Kidney glomerular epithelial cell (primary cell): ENCODE measurements at regions not wholly inside any gene's neighbourhood (a gene's known extent, or its start where the extent isn't known, plus 50 kb on each side); places are given as distances from the start of the nearest gene placed in this dataset.

Experiments used
- DNase-seq: peaks from one replicate; lab custom pipeline; 2025; lab: John Stamatoyannopoulos, UW

DNA sequence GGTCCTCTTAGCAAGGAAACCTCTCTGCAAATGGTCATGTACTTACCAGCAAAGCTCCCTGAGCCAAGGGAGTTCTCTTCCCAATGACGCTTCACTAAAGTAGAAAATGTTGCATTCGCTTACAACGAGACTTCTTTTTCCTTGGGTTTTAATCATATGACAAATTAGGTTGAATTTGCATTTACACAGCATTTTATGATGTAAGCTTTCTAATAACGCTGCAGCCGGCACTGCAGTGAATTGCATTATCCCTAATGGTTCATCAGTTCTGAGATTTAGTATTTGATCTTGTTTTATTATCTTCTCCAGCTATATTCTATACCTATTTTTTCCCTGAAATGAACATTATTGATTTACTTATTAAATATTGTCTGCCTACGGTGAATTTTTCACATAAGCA, 339.3 kb upstream of the PFKP start:
- no peak for DNase-seq

DNA sequence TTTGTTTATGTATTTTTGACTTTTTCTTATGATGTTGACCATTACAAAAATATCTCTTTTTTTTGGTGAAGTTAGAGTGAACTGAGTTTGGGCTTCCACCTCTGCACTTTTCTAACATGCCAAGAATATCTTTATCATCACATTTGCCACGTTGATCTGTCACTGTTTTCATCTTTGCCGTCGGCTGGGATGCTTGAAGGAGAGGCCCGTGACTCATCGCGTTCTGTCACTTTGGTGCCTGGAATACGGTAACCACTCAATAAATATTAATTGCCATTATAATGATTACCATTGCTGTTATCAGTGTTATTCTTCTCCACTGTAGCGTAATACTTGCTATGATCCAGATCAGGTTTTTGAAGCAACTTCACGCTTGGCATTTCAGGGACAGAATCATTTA, 350.8 kb upstream of the PFKP start:
- DNase-seq, result no peak

DNA sequence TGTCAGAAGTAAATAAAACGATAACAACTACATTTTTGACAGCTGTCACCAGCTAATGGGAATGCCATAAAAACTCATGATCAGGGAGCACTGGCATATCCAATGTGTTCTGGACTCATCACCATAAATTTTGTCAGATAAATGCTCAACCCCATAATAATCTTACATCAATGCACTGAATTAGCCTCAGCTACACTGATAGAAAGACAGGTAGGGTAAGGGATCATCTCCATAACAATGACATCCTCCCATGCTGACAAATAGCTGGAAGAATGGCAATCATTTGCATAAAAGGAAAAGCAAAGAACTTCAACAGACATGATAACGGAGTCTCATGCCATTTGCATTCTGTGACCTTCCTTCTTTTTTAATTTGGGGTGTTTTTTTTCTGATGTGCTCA, 352.8 kb upstream of the PFKP start:
- DNase-seq, result no peak

DNA sequence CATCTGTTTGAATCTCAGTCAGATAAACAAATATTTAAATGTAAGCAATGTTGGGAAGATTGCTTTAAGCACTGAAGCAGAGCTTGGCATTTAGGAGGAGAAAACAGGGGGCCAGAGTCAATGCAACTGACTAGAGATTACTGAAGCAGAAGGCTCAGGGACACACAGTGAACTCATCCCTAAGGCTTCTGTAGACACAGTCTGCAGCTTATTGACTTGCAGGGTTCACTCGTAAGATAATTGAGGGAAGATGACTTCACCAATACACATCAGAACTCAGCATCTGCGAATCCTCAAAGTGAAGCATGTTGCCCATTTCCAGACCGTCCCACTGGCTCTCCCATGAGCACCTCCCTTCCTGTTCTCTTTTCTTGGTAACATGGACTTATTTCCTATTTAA, 363.4 kb upstream of the PFKP start:
- no peak for DNase-seq

DNA sequence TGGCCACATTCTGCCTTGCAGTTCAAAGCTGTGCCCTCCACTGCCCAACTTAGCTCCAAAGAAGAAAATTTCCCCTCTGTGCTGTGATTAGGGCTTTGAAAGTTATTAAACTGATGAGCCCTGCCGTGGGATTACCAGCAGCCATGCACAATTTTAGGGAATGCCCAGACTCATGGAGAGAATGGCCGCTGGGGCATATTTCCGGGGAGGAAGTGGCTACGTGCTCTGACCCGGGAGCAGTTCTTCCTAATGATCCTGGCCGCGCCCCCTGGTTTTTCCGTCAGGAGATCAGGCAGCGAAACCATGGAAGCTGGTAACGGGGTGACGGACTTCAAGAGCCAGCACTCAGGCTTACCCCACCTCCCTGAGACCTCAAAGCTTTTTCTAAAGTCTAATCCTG, 365.5 kb upstream of the PFKP start:
- DNase-seq, result no peak

DNA sequence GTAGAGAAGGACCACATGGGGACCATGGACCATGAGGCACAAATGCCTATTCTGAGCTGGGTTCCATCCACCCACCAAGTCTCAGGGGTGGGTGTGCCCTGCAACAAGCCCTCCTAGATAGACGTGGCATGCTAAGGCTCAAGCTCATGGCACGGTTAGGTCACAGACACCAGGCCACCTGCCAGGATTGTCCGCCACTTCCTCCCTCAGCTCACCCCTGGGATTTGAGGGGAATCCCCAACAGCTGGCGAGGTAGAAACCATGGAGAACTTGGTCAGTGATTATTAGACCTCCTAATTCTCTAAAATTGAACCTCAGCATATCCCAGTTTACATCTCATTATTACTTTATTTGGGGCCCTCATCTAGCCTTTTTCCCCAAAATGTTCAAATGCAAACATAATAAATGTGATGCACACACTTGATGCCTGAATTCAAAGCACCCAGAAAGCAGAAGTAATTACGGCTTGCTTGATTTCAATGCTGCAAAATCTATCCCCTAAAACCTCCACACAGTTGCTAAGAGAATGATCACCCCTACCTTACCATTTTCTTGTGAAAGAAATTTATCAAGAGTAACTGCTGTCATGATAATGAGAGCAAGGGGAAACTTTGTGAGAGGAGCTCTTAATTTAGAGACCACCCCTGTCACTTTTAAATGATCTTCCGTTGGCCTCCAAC, 366.6 kb upstream of the PFKP start:
- no peak for DNase-seq

DNA sequence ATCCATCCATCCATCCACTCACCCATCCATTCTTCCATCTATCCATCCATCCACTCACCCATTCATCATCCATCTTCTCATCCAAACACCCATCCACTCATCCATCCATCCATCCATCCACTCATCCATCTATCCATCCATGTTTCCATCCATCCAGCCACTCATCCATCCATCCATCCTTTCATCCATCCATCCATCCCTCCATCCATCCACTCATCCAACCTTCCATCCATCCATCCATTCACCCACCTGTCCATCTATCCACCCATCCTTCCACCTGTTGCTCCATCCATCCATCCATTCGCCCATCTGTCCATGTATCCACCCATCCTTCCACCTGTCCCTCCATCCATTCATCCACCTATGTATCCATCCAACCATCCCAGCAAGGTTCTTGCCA, 378.4 kb upstream of the PFKP start:
- DNase-seq, result no peak

DNA sequence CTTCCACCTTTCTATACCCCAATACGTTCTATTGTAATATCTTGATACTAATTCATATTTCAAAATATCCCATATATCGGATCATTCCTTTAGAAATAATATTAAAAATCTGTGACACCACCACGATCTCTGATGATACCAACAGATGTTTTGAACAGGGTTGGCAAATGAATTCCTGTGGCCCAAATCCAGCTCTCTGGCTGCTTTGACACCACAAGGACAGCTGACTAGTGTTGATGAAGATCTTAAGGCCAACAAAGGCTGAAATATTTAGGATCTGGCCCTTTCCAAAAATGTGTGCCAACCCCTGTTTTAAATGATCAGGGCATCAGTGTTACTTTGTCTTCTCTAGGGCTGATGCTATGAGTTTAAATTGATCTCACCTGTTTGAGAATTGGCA, 380.7 kb upstream of the PFKP start:
- DNase-seq, result no peak

DNA sequence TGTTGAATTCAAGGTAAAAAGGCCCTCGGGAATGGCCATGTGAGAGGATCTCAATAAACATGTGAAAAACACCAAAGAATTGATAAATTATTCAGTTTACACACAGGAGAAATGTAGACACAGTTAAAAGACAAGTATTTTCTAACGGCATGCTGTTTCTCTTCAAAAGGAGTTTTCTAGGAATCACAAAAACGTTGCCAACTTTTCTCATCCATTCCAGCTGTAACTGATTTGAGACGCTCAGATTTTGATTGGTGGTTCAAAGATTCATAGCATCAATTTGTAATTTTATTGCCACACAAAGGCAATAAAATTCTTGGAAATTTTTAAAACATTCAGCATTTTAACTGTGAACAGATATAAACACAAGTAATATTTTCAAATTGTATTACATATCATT, 384.9 kb upstream of the PFKP start:
- DNase-seq, result no peak

DNA sequence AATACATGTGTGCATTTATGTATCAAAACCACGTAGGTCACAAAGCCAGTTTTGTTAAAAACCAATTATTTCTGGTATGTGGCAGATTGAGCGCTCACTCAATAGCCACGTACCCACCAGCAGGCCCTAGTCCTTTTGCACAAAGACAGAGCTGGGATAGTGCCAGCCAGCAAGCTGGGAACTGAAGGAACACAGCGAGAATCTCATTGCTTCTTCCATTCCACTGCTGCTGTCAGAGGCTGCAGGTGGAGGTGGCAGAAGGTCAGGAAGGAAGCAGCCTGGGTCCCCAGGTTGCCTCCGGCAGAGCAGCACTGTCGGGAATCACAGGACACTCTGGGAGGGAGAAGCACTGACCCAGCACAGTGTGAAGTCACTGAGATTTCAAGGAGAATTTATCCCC, 385.5 kb upstream of the PFKP start:
- no peak for DNase-seq

DNA sequence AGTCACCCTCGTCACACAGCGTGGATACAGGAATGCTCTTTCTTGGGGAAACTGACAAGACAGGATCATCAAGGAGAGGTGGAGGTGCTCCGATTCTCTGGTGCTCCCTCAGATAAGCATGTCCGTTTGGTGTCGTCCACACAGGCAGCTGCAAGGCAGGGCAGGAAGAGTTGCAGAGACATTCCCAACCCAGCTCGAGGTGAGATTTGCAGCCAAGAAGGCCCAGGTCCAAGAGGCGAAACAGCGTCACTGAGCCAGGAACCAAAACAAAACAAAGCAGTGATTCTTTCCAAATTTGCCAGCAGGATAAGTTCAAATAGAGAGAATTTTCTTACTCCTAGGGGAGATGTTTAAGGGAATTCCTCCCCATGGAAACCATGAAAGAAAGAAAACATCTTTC, 386.5 kb upstream of the PFKP start:
- no peak for DNase-seq

DNA sequence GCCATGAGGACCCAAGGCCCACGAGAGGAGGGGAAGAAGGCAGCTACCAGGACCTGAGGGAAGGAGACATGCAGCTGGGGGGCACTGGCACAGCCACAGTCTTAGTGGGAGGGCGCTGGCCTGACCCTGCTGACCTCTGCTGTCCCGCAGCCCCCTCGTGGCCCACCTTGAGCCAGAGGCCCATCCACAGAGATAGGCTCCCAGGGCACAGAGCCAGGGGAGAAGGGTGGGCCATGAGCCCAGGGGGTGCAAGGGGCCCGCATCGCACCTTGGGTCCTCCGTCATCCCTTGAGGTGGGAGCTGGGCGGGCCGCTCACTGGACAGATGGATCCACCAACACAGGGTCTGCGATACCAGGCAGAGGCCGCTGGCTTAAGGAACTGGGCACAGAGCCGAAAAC, 387.7 kb upstream of the PFKP start:
- DNase-seq, result no peak

DNA sequence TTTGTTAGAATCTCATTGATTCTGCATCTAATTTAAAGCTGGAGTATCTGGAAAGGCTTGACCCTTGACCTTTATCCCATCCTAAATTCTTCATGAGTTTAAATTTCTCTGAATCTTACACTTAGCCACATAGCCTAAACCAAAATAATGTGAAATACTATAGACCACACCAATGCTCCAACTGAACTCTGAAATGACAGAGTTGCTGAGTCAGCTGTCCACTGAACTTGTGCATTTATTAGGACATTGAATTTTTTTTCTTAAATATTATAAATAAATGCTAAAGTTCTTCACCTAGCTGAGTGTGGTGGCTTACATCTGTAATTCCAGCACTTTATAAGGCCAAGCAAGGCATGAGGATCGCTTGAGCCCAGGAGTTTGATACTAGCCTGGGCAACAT, 390.9 kb upstream of the PFKP start:
- DNase-seq, result no peak

DNA sequence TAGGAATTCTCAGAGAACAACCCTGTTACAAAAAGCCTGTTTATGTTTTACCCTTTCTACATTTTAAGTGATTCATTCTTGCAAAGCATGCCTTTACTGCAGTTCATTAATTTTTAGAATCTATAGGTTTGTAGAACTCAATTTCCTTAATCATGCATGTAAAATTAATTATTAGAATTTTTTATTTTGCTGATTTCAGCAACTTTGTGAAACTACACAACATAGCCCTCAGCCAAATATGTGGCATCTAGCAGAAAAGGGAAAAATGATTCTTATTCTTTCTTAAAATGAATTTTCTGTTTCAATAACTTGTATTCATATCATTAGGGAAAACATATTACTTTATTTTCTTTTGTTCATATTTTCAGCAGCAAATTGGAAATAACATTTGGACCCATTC, 392.9 kb upstream of the PFKP start:
- DNase-seq, result no peak

DNA sequence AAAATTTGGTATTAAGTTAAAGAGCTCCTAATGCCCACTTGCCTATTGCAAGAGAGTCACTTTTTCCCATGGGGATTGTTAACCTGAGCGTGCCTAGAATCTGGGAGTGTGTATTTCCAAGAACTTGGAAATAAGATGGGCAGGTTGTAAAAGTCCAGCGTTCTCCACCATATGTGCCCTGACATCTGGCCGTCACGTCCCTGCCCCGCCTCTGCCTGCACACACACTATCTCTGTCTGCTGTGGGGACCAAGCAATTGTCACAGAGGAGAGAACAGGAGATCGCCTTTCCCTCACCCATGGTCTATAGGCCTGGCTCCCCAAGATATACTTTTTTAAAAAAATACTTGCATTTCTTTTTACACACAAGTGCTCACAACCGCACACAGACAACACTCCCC, 396.5 kb upstream of the PFKP start:
- no peak for DNase-seq

DNA sequence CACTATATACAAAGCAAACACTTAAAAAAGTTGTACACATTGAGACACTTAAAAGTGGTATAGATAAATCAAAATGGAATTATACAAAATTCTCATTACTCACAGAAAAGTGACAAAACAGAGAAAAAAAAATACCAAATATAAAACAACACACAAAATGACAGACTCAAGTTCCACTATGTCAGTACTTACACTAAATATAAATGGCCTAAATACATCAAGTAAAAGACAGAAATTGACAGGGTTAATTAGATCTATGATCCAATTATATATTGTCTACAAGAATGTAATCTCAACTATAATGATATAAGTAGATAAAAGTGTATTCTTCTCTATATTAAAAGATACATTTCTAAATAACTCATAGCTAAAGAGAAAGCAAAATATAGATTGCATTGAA, 401.6 kb upstream of the PFKP start:
- DNase-seq, result no peak

DNA sequence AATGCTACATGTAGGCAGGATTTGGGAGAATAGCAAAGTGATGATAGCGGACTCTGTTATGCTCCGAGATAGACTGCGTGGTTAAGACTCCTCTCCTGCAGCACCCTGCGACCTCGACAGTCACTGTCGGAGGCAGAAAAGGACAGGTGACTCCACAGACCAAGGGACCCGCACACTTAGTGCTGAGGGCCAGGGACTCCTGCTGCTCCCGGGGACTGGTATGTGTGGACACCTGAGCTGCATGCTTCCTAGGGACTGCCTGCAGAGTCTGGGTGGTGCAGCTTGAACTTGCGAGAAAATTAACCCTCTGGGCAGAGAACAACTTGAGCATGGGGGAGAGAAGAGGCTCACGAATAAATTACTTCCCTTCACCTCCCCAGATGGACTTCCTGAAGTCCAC, 407.1 kb upstream of the PFKP start:
- no peak for DNase-seq

DNA sequence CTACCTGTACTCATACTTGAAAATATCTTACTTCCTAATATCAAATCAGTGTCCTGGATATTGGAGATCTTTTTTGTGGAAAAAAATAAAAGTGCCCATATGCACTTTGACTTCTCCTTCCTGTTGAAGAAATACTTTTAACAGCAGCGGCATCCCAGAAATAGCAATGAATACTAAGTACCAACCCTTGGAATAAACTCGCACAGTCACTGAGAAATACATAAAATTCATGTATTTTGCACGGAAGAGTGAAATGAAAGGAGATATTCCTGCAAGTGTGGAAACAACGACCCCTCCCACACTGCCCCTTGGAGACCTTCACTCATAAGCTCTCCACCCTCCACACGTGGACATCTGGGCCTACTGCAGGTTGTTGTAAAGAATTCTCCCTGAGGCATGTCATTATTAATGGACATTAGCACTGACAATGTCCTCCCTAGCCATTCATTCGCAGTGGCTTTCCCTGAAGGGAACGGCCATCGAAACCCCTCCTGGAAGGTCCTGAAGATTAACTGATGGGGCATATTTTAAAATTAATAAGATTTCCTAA, 407.6 kb upstream of the PFKP start:
- no peak for DNase-seq

DNA sequence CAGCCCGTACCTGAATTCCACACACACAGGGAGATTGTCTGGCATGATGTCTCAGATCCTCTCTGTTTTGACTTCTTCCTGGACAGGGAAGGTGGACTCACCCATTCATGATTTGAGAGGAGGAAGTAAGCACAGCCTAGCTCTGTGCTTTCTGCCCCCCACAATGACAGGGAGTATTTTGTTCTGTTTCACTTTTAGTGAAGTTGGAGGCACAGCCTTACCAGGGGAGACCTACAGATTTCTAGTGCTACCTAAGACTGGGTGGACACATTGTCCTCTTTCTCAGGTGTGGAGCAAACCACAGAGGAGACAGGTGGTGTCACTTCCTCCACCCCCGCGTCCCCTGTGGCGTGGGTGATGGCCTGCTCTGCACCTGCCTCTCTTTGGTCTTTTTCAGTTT, 408.6 kb upstream of the PFKP start:
- no peak for DNase-seq

DNA sequence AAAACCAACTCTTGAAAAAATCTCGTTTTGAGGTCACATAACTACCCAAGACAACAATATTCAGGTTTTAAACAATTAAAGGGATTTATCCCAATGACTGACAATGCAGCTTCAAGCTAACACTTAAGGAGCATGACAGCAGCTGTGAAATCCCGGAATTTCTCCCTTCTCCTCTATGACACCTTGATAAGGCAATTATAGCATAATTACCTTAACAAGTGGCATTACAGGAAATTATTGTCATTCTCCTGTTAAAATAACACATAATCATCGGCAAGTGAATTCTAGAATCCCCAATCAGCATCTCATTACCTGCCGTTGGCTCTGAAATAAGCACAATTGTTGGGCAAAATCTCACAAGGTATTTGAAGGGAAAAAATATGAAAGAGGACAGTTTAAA, 417.0 kb upstream of the PFKP start:
- no peak for DNase-seq

DNA sequence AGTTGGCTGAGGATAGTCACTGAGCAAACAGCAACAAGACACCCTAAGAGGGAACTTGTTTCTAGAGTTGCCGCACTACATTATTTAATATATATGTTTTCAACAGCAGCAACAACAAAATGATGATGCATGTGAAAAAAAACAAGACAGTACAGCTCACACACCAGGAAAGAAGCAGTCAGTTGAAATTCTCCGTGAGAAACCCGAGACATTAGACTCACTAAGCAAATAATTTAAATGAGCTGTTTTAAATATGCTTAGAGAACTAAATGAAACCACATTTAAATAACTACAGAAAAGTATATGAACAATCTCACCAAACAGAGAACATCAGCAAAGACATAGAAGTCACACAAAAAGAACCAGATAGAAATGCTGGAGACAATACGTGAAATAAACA, 426.3 kb upstream of the PFKP start:
- DNase-seq, result no peak

DNA sequence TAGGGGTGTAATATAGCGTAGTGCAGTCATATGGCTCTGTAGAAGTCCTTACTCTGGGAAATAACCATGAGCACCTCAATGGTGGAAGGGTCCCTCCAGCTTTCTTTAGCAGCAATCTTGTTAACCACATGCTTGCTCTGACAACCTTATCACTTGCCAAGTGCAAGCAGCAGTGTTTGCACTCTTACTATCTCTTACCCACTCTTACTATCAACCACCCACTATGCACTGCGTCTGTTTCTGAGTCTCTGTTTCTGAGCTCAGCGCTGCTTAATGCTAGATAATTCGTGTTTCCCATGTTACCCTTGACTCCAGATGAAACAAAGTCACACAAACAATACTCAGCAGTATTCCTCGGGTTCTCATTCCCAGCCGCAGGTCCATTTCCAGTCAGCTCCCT, 433.7 kb upstream of the PFKP start:
- DNase-seq, result no peak

DNA sequence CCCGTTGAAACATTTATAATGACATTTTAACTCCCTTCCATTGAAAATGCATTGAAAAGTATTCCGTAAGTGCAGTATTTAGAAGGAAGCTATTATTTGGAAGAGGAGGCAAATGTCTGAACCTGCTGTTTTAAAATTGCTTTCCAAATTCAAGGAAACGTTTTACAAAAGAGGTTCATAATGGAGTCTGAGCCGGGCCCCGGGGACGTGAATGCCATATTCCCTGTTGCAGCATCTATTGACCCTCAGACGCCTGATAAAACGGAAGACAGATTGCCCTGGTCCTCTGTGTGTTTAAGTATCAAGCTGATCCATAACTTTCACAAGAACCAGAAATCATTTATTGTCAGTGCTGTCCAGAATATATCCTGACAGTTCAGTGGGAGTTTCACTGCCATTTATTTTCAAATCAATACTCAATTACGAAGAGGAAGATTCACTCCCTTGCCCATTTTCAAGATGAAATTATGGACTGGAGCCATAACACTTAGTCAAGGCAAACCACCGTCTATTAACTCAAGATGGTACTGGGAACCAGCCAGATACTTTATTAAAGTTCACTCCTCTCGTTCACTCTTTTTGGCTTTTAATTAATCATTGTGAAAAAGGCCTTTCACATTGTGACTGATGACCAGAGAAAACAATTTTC, 435.7 kb upstream of the PFKP start:
- DNase-seq, result no peak

DNA sequence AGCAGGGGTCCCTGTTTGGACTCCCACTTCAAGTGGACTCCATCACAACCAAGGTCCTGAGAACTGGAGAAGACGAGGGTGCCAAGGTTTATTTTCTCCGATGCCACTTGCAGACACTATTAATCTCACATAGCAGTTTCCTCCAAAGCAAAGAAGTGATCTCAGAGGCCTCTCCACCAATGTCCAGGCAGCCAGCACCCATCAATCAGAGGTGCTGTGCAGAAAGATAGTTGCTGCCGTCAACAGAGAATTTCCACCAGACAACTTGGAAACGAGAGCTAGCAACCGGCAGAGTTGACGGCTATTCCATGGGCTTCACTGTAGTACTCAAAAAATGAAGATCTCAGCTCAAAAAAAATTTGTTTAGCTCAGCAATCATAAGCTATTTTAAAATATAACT, 438.6 kb upstream of the PFKP start:
- DNase-seq, result no peak
